GM12878 (cell line): ENCODE measurements at regions not wholly inside any gene's neighbourhood (a gene's known extent, or its start where the extent isn't known, plus 50 kb on each side); places are given as distances from the start of the nearest gene placed in this dataset.

Source experiments
- ATAC-seq: fragments of 200-7000 bp; cut with Tn5 transposase; 3 replicates; pipeline ENCODE4 v1.9.1; 2020; ENCODE audit warnings: mild to moderate bottlenecking, moderate library complexity
- BruUV-seq: library from RNA; stranded (reverse); fragments of 400-500 nt; replicated peaks from 2 replicates; lab custom pipeline; 2021; lab: Mats Ljungman, UMichigan
- CTCF ChIA-PET: fragments of 300-600 bp; sonication (Branson Sonifier 250); formaldehyde crosslinking; extraction: SDS; loops from one replicate; lab custom pipeline; 2021; ENCODE audit warnings: inconsistent platforms; lab: Yijun Ruan, JAX
- POLR2A ChIA-PET: fragments of 350-600 bp; formaldehyde crosslinking; extraction: SDS; loops from one replicate; lab custom pipeline; 2021; ENCODE audit warnings: inconsistent platforms; lab: Charles Lee
- RAD21 ChIA-PET: fragments of 300-600 bp; sonication (Branson Sonifier 250); formaldehyde crosslinking; loops from one replicate; lab custom pipeline; 2023; ENCODE audit warnings: antibody characterized with exemption; ENCODE audit not compliant: unreplicated experiment; lab: Charles Lee
- SMC1A ChIA-PET: fragments of 300-600 bp; sonication (Branson Sonifier 250); formaldehyde crosslinking; loops from one replicate; lab custom pipeline; 2023; ENCODE audit not compliant: unreplicated experiment, uncharacterized antibody; lab: Charles Lee
- DNase-seq: peaks from one replicate; pipeline ENCODE4 v3.0.0-alpha.2; 2011; ENCODE audit warnings: low read depth, low spot score
- FAIRE-seq: peaks from 3 replicates; lab custom pipeline; 2011; peaks lifted over from hg19 to GRCh38; lab: Jason Lieb, UNC
- H2AFZ ChIP-seq: 2 replicates; pipeline ENCODE4 v1.6.0; 2011; ENCODE audit warnings: low read depth, low read length, control low read depth; ENCODE audit not compliant: control insufficient read depth
- H3K27ac ChIP-seq: 2 replicates; pipeline ENCODE4 v1.5.1; 2011; ENCODE audit warnings: control low read depth; ENCODE audit not compliant: control insufficient read depth, insufficient read depth
- H3K27me3 ChIP-seq, 2 experiments: replicated peaks in 1 of 2; 2 replicates each; pipeline versions ENCODE4 v1.6.0 to v1.6.1; 2011; ENCODE audit warnings: low read length in 1 of 2; ENCODE audit not compliant: control insufficient read depth in 2 of 2, insufficient read depth in 2 of 2
- H3K36me3 ChIP-seq, 2 experiments: 2 replicates each; pipeline ENCODE4 v1.5.1; 2011; ENCODE audit warnings: low read length in 1 of 2; ENCODE audit not compliant: control insufficient read depth in 2 of 2, insufficient read depth in 2 of 2
- H3K4me1 ChIP-seq: 2 replicates; pipeline ENCODE4 v1.6.1; 2011; ENCODE audit warnings: mild to moderate bottlenecking, low read length, moderate library complexity, mixed read lengths; ENCODE audit not compliant: control insufficient read depth, insufficient read depth
- H3K4me2 ChIP-seq: 2 replicates; pipeline ENCODE4 v1.6.0; 2011; ENCODE audit warnings: control low read depth; ENCODE audit not compliant: control insufficient read depth, insufficient read depth
- H3K4me3 ChIP-seq: fragments of 200-600 bp; sonication (generic); 2 replicates; pipeline ENCODE4 v1.5.1; 2016
- H3K79me2 ChIP-seq: 2 replicates; pipeline ENCODE4 v1.6.0; 2011; ENCODE audit warnings: low read length; ENCODE audit not compliant: control insufficient read depth, insufficient read depth
- H3K9ac ChIP-seq: 2 replicates; pipeline ENCODE4 v1.8.0; 2011; ENCODE audit warnings: low read length, control low read depth, mixed read lengths; ENCODE audit not compliant: control insufficient read depth, insufficient read depth
- H3K9me3 ChIP-seq: replicated peaks from 3 replicates; pipeline ENCODE4 v1.5.1; 2011; ENCODE audit warnings: mild to moderate bottlenecking, low read length; ENCODE audit not compliant: control insufficient read depth, insufficient read depth
- H4K20me1 ChIP-seq: 2 replicates; pipeline ENCODE4 v1.6.0; 2011; ENCODE audit not compliant: control insufficient read depth, insufficient read depth
- E4F1 ChIP-seq: fragments of 450-650 bp; IDR thresholded peaks from 2 replicates; pipeline ENCODE4 v1.6.1; 2018; ENCODE audit warnings: borderline replicate concordance, mild to moderate bottlenecking; ENCODE audit not compliant: partially characterized antibody
- FOS ChIP-seq: IDR thresholded peaks from 3 replicates; pipeline ENCODE4 v1.6.1; 2011; ENCODE audit warnings: borderline replicate concordance; ENCODE audit not compliant: insufficient read length; ENCODE audit errors: extremely low read depth
- IKZF1 ChIP-seq: fragments of 450-650 bp; conservative IDR thresholded peaks from 2 replicates; pipeline ENCODE4 v1.6.1; 2017; ENCODE audit warnings: antibody characterized with exemption, mild to moderate bottlenecking
- USF2 ChIP-seq: IDR thresholded peaks from 2 replicates; pipeline ENCODE4 v1.6.1; 2011; ENCODE audit warnings: low read depth, low read length, improper control_type of control experiment, borderline replicate concordance
- WGBS: methylation state at CpG from one replicate; pipeline ENCODE4 v1.1.6; 2016; ENCODE audit warnings: low lambda C conversion rate; ENCODE audit not compliant: insufficient replicate concordance, insufficient coverage; ENCODE audit errors: missing lambda C conversion rate; 5-methylcytosine and 5-hydroxymethylcytosine counted together
- in situ Hi-C: fragments of 300-500 bp; cut with MboI; formaldehyde crosslinking; loops from 9 replicates; pipeline ENCODE4 v1.14.3; 2018; ENCODE audit warnings: mixed read lengths
- intact Hi-C: fragments of 100-400 bp; cut with micrococcal nuclease; formaldehyde crosslinking; loops from one replicate; pipeline ENCODE4 v1.14.2; 2022; ENCODE audit not compliant: unreplicated experiment

GRCh38 chr14:38412654-38413053, 156.8 kb upstream of the CLEC14A start:
- intact Hi-C loops, result no loop called here
- TF ChIP-seq FOS (no peak), E4F1 (no peak)
- Histone ChIP-seq H3K27ac (no peak overlapping the region), H3K27me3 (no peaks in the 10 kb centered on the region), H3K36me3 (no peaks in the 10 kb centered on the region), H3K4me3 (no peak overlapping the region), H3K4me1 (no peaks in the 10 kb centered on the region), H3K9ac (no peak overlapping the region), H4K20me1 (no peaks in the 10 kb centered on the region), H3K9me3 (no peaks in the 10 kb centered on the region; the same call in 2 of the 3 replicates), H3K79me2 (no peaks in the 10 kb centered on the region), H3K4me2 (no peak overlapping the region), H2AFZ (no peak overlapping the region)
- ChIA-PET POLR2A (no interaction called here), CTCF (no interaction called here), RAD21 (no interaction called here), SMC1A (no interaction called here)
- no peak for ATAC-seq
- in situ Hi-C loops, result no loop called here
- WGBS, result 56% methylated on average over 7 of the region's 8 CpGs
- no TSS peak for BruUV-seq
- no peak for DNase-seq
- no peak for FAIRE-seq

GRCh38 chr14:38410442-38410841, 154.5 kb upstream of the CLEC14A start:
- no peaks in the 10 kb centered on the region for H3K79me2 ChIP-seq
- WGBS, result 0% methylated on average over 1 of the region's 1 CpG
- POLR2A ChIA-PET, result no interaction called here
- H3K4me3 ChIP-seq, result no peak overlapping the region
- no peak for TF ChIP-seq IKZF1
- no peak for TF ChIP-seq USF2
- no TSS peak for BruUV-seq
- no peaks in the 10 kb centered on the region; the same call in 2 of the 3 replicates for H3K9me3 ChIP-seq
- CTCF ChIA-PET, result no interaction called here
- no peak overlapping the region for H3K4me2 ChIP-seq
- ATAC-seq (no peak), DNase-seq (no peak), FAIRE-seq (no peak)
- in situ Hi-C loops, result no loop called here
- H3K4me1 ChIP-seq, result no peaks in the 10 kb centered on the region
- H2AFZ ChIP-seq, result no peak overlapping the region
- H3K27me3 ChIP-seq, result no peaks in the 10 kb centered on the region
- SMC1A ChIA-PET, result no interaction called here
- no peak overlapping the region for H3K9ac ChIP-seq
- H3K27ac ChIP-seq, result no peak overlapping the region
- intact Hi-C loops, result no loop called here
- RAD21 ChIA-PET, result no interaction called here
- H3K36me3 ChIP-seq, result no peaks in the 10 kb centered on the region
- no peaks in the 10 kb centered on the region for H4K20me1 ChIP-seq
